ENCODE measurements at regions not wholly inside any gene's neighbourhood (a gene's known extent, or its start where the extent isn't known, plus 50 kb on each side); places are given as distances from the start of the nearest gene placed in this dataset.

- TF ChIP-seq CTCF (IDR thresholded peaks at IDR 0.05) (no peak), POLR2A (IDR thresholded peaks at IDR 0.05) (no peak)
Measured at GRCh38 chr2:209269024-209269423, 154.8 kb upstream of the MAP2 start.

Measured in esophagus squamous epithelium (tissue), 4 donors.